AG04449 (cell line): ENCODE measurements at regions not wholly inside any gene's neighbourhood (a gene's known extent, or its start where the extent isn't known, plus 50 kb on each side); places are given as distances from the start of the nearest gene placed in this dataset.

Source experiments
- CTCF ChIA-PET: fragments of 350-600 bp; formaldehyde crosslinking; extraction: SDS; loops from one replicate; lab custom pipeline; 2021; ENCODE audit warnings: antibody characterized with exemption; lab: Yijun Ruan, JAX
- POLR2A ChIA-PET: fragments of 400-600, 350-600 bp; formaldehyde crosslinking; extraction: SDS; loops from one replicate; lab custom pipeline; 2020; ENCODE audit warnings: antibody characterized with exemption, inconsistent platforms; lab: Yijun Ruan, JAX
- DNase-seq: peaks from one replicate; pipeline ENCODE4 v3.0.0-alpha.2; 2010; ENCODE audit warnings: low read depth, low spot score
- H3K4me3 ChIP-seq: 2 replicates; pipeline ENCODE4 v1.5.1; 2011; ENCODE audit warnings: low read depth, mild to moderate bottlenecking, control low read depth, low read length
- CTCF ChIP-seq: IDR thresholded peaks from one replicate; pipeline ENCODE4 v1.5.1; 2011; ENCODE audit warnings: mild to moderate bottlenecking, moderate library complexity, low read length, control low read depth, inconsistent platforms; ENCODE audit not compliant: insufficient read depth; ENCODE audit errors: missing control alignments

- no peak for DNase-seq
- POLR2A ChIA-PET, result no interaction called here
- CTCF ChIA-PET, result no interaction called here
- no peak for TF ChIP-seq CTCF
- no peak overlapping the region for H3K4me3 ChIP-seq
Observed at GRCh38 chr6:51529240-51529639, 558.2 kb downstream of the PKHD1 start.

- ChIA-PET POLR2A (no interaction called here), CTCF (no interaction called here)
- TF ChIP-seq CTCF, result no peak
- DNase-seq, result no peak
- no peak overlapping the region for H3K4me3 ChIP-seq
Observed at GRCh38 chr6:51531623-51532022, 555.8 kb downstream of the PKHD1 start.

GRCh38 chr6:51533962-51534361, 553.5 kb downstream of the PKHD1 start:
- ChIA-PET CTCF (no interaction called here), POLR2A (no interaction called here)
- no peak for DNase-seq

GRCh38 chr6:51535327-51535726, 552.1 kb downstream of the PKHD1 start:
- no peak for DNase-seq
- ChIA-PET POLR2A (no interaction called here), CTCF (no interaction called here)
- no peak overlapping the region for H3K4me3 ChIP-seq
- no peak for TF ChIP-seq CTCF

More at GRCh38 chr6:51533962-51534361, 553.5 kb downstream of the PKHD1 start:
- no peak overlapping the region for H3K4me3 ChIP-seq
- TF ChIP-seq CTCF, result no peak

GRCh38 chr6:51536728-51537127, 550.7 kb downstream of the PKHD1 start:
- ChIA-PET POLR2A (no interaction called here), CTCF (no interaction called here)
- DNase-seq, result no peak
- no peak for TF ChIP-seq CTCF
- no peak overlapping the region for H3K4me3 ChIP-seq

- TF ChIP-seq CTCF, result no peak
- ChIA-PET CTCF (interaction anchor here (0.6 kb wide), 1 partner anchor 28 kb away, joined by 3 read pairs; no protein-coding TSS in a partner anchor), POLR2A (no interaction called here)
- DNase-seq, result no peak
- no peak overlapping the region for H3K4me3 ChIP-seq
Observed at GRCh38 chr6:51541847-51542246, 545.6 kb downstream of the PKHD1 start.
